Heart left ventricle (tissue), 13 donors: ENCODE measurements at regions not wholly inside any gene's neighbourhood (a gene's known extent, or its start where the extent isn't known, plus 50 kb on each side); places are given as distances from the start of the nearest gene placed in this dataset.
"Not testable (repeated sequence)": the region's sequence is repeated elsewhere in the genome, so short reads cannot be mapped to it uniquely, and the experiment has no call there.

Experiments used
- POLR2A ChIP-seq, 2 donors: fragments of 450-650 bp; IDR thresholded peaks; one replicate each; pipeline ENCODE4 v1.6.1; 2017; ENCODE audit warnings: antibody characterized with exemption in 2 of 2, mild to moderate bottlenecking in 2 of 2, moderate library complexity in 2 of 2
- TF ChIP-seq, protein P1 (sequence below), 12 donors: fragments of 200-600 bp; sonication (generic) in 4 of 12; IDR thresholded peaks; one replicate each; pipeline versions ENCODE4 v1.5.0 to v1.8.0; 2018 to 2022; ENCODE audit warnings: antibody characterized with exemption in 12 of 12, mild to moderate bottlenecking in 5 of 12
- donor health status: ischemic (EF 13 %, LVEDD 7.1; RV severe dilation, severe dysfunction).
- donor health status: DM: no; HTN: yes; CAD: no.
- donor health status: DM: no; HTN: no; CAD: no.
- donor health status: ischemic (EF 25% LVEDD 6.9; RV normal size, moderate dysfunction).
- donor health status: ischemic (EF 25% LVEDD 5.7; RV mildly dilated, moderate dysfunction).
- donor health status: ischemic (EF 35%, LVEDD 5.7; RV mildly dilated, moderate dysfunction).
- donor health status: nonischemic (EF 11% LVEDD 7.7; RV severe dilation, severe dysfunction).
- donor health status: DM: yes; HTN: yes; CAD: no.
- donor health status: PGD.
- donor health status: ischemic (EF 29% LVEDD 5.4; RV normal size, mild dysfunction).
- donor health status: nonischemic (EF 23%, LVEDD 6.1; RV moderate dilation, normal function).

DNA sequence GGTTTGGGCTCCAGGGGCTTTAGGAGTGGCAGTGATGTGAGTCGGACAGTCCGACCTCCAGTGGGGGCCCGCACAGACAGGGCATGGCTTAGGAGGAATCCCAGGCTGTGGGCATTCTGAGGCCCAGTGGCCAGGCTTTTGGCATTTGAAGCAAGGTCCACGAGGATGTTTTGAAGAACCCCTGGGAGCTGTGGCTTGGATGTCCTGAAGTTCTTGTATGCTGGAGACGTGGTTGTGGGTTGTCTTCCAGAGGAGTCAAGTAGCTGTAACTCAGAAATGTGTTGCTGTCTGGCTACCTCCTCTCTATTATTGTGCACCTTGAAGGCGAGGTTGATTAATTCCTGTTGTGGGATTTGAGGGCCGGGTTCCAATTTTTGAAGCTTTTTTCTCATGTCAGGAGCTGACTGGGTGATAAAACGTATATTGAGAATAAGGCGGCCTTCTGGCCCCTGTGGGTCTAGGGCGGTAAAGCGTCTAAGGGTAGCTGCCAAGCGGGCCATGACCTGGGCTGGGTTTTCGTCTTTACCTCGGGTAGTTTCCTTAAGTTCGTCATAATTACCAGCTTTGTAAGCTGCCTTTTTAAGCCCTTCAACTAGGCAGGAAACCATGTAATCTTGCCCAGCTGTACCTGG lies 67.3 kb upstream of the EZR start:
- TF ChIP-seq POLR2A (IDR thresholded peaks at IDR 0.05), result not testable (repeated sequence)
- TF ChIP-seq, protein P1, sequence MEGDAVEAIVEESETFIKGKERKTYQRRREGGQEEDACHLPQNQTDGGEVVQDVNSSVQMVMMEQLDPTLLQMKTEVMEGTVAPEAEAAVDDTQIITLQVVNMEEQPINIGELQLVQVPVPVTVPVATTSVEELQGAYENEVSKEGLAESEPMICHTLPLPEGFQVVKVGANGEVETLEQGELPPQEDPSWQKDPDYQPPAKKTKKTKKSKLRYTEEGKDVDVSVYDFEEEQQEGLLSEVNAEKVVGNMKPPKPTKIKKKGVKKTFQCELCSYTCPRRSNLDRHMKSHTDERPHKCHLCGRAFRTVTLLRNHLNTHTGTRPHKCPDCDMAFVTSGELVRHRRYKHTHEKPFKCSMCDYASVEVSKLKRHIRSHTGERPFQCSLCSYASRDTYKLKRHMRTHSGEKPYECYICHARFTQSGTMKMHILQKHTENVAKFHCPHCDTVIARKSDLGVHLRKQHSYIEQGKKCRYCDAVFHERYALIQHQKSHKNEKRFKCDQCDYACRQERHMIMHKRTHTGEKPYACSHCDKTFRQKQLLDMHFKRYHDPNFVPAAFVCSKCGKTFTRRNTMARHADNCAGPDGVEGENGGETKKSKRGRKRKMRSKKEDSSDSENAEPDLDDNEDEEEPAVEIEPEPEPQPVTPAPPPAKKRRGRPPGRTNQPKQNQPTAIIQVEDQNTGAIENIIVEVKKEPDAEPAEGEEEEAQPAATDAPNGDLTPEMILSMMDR (IDR thresholded peaks at IDR 0.05), result not testable (repeated sequence)
